Fibroblast of lung (primary cell): ENCODE measurements at regions not wholly inside any gene's neighbourhood (a gene's known extent, or its start where the extent isn't known, plus 50 kb on each side); places are given as distances from the start of the nearest gene placed in this dataset.

Experiments
- DNase-seq, 2 donors: peaks; one replicate each; pipeline versions ENCODE4 v3.0.0 to v3.0.0-alpha.2; 2010; ENCODE audit warnings: low read depth in 2 of 2
- H2AFZ ChIP-seq: 2 replicates; pipeline ENCODE4 v1.5.1; 2012; ENCODE audit warnings: low read length, control low read depth, inconsistent platforms
- H3K27ac ChIP-seq: 2 replicates; pipeline ENCODE4 v1.5.1; 2011; ENCODE audit warnings: low read length, control low read depth; ENCODE audit not compliant: insufficient read depth
- H3K27me3 ChIP-seq: 2 replicates; pipeline ENCODE4 v1.5.1; 2011; ENCODE audit warnings: mild to moderate bottlenecking, low read length; ENCODE audit not compliant: control insufficient read depth, insufficient read depth
- H3K36me3 ChIP-seq: 2 replicates; pipeline ENCODE4 v1.5.1; 2011; ENCODE audit warnings: low read length; ENCODE audit not compliant: control insufficient read depth, insufficient read depth
- H3K4me1 ChIP-seq: 2 replicates; pipeline ENCODE4 v1.5.1; 2011; ENCODE audit warnings: low read length; ENCODE audit not compliant: control insufficient read depth, insufficient read depth; ENCODE audit errors: extremely low read depth
- H3K4me2 ChIP-seq: 2 replicates; pipeline ENCODE4 v1.5.1; 2011; ENCODE audit warnings: low read length, control low read depth; ENCODE audit not compliant: insufficient read depth; ENCODE audit errors: extremely low read depth
- H3K4me3 ChIP-seq, 4 experiments: fragments of 200-600 bp in 1 of 4; sonication (generic) in 1 of 4; replicated peaks in 1 of 4; 2 replicates each; pipeline ENCODE4 v1.5.1; 2011 to 2016; ENCODE audit warnings: low read length in 4 of 4, low read depth in 3 of 4, mild to moderate bottlenecking in 3 of 4, control low read depth in 2 of 4, inconsistent platforms in 1 of 4, mixed read lengths in 1 of 4; ENCODE audit not compliant: insufficient read depth in 1 of 4; ENCODE audit errors: control extremely low read depth in 1 of 4
- H3K79me2 ChIP-seq: 2 replicates; pipeline ENCODE4 v1.5.1; 2012; ENCODE audit warnings: mild to moderate bottlenecking, low read length, inconsistent platforms; ENCODE audit not compliant: control insufficient read depth, insufficient read depth
- H3K9ac ChIP-seq: 2 replicates; pipeline ENCODE4 v1.5.1; 2011; ENCODE audit warnings: mild to moderate bottlenecking, low read length, control low read depth; ENCODE audit not compliant: insufficient read depth
- H3K9me3 ChIP-seq: 2 replicates; pipeline ENCODE4 v1.5.1; 2012; ENCODE audit warnings: low read depth, low read length; ENCODE audit not compliant: control insufficient read depth, insufficient read depth
- H4K20me1 ChIP-seq: 2 replicates; pipeline ENCODE4 v1.5.1; 2011; ENCODE audit warnings: low read length; ENCODE audit not compliant: control insufficient read depth, insufficient read depth; ENCODE audit errors: extremely low read depth
- CTCF ChIP-seq, 2 donors: IDR thresholded peaks in 1 of 2; conservative IDR thresholded peaks in 1 of 2; 1 replicate in 1 of 2; 2 replicates in 1 of 2; pipeline ENCODE4 v1.5.1; 2011 to 2012; ENCODE audit warnings: low read length in 2 of 2, control low read depth in 1 of 2, inconsistent platforms in 1 of 2, low read depth in 1 of 2, mild to moderate bottlenecking in 1 of 2
- EZH2 ChIP-seq: IDR thresholded peaks from 2 replicates; pipeline ENCODE4 v1.5.1; 2012; ENCODE audit warnings: low read length, control low read depth, mild to moderate bottlenecking; ENCODE audit errors: missing control alignments

DNA sequence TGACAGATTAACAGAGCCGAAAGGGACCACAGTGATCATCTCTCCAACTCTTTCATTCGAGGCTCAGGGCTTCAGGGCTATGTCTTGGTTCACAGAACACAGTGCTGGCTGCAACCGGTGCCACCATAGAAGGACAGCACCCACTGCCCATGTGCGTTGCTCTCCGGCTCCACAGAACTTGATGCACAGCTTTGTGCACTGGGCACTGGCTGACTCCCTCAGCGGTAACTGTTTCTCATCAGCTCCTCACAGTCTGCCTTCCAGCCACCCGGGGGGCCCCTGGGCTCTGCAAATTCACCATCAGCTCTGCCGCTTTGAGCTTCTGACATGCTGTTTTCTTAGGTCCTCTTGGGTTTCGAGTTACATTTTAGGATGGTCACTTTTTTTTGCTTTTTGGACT is 124.3 kb upstream of the RAB12 start:
- Histone ChIP-seq H3K27ac (no peak overlapping the region), H2AFZ (no peak overlapping the region), H4K20me1 (no peaks in the 10 kb centered on the region), H3K4me3 (no peak overlapping the region), H3K9ac (no peak overlapping the region), H3K27me3 (peaks cover 2% of the 10 kb centered on the region), H3K79me2 (no peaks in the 10 kb centered on the region), H3K4me1 (no peaks in the 10 kb centered on the region), H3K4me2 (no peak overlapping the region), H3K36me3 (no peaks in the 10 kb centered on the region), H3K9me3 (no peaks in the 10 kb centered on the region)
- TF ChIP-seq CTCF (conservative IDR thresholded peaks at IDR 0.05 in 1 of 2, IDR thresholded peaks at IDR 0.05 in 1 of 2; ENCODE audit: low read depth in 1 of 2, low read length in 2 of 2) (no peak), EZH2 (no peak)
- no peak for DNase-seq

DNA sequence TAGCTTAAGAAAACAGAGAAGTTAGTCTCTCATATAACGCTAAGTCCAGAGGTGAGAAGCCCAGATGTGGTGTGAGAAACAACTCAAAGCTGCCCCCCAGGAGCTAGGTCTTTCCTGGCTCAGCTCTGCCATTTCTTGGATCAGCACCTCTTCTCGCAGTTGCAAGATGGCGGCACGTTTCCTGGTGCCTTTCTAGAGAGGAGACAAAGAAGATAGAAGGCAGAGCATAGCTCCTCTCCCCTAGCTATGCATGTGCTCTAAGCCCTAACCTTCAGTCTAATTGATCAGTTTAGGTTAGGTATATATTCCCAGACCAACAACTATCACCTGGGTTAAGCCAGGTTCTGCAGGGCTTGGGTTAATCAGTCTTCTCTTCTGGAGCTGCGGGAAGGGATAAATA is 119.5 kb upstream of the RAB12 start:
- Histone ChIP-seq H3K27ac (no peak overlapping the region), H3K9ac (no peak overlapping the region), H3K27me3 (no peaks in the 10 kb centered on the region), H3K4me3 (no peak overlapping the region), H3K9me3 (no peaks in the 10 kb centered on the region), H4K20me1 (no peaks in the 10 kb centered on the region), H2AFZ (no peak overlapping the region), H3K4me1 (no peaks in the 10 kb centered on the region), H3K79me2 (no peaks in the 10 kb centered on the region), H3K36me3 (no peaks in the 10 kb centered on the region), H3K4me2 (no peak overlapping the region)
- DNase-seq: no peak
- TF ChIP-seq CTCF (conservative IDR thresholded peaks at IDR 0.05 in 1 of 2, IDR thresholded peaks at IDR 0.05 in 1 of 2; ENCODE audit: low read depth in 1 of 2, low read length in 2 of 2) (no peak), EZH2 (no peak)

GRCh38 chr18:8491516-8491915 is 117.7 kb upstream of the RAB12 start:
- Histone ChIP-seq H3K4me2 (no peak overlapping the region), H3K36me3 (no peaks in the 10 kb centered on the region), H3K4me1 (no peaks in the 10 kb centered on the region), H3K4me3 (no peak overlapping the region), H3K27ac (no peak overlapping the region), H3K9ac (no peak overlapping the region), H4K20me1 (no peaks in the 10 kb centered on the region), H2AFZ (no peak overlapping the region), H3K27me3 (peaks cover 5% of the 10 kb centered on the region), H3K9me3 (no peaks in the 10 kb centered on the region), H3K79me2 (no peaks in the 10 kb centered on the region)
- TF ChIP-seq EZH2: no peak
- no peak for TF ChIP-seq CTCF (conservative IDR thresholded peaks at IDR 0.05 in 1 of 2, IDR thresholded peaks at IDR 0.05 in 1 of 2; ENCODE audit: low read depth in 1 of 2, low read length in 2 of 2)
- DNase-seq: no peak
